GM12892 (cell line): ENCODE measurements at regions not wholly inside any gene's neighbourhood (a gene's known extent, or its start where the extent isn't known, plus 50 kb on each side); places are given as distances from the start of the nearest gene placed in this dataset.
"Not testable (repeated sequence)": the region's sequence is repeated elsewhere in the genome, so short reads cannot be mapped to it uniquely, and the experiment has no call there.

Source experiments
- POLR2A ChIP-seq: IDR thresholded peaks from 2 replicates; pipeline ENCODE4 v1.6.1; 2011; ENCODE audit warnings: low read depth, low read length, control low read depth
- POLR2AphosphoS5 ChIP-seq: IDR thresholded peaks from 2 replicates; pipeline ENCODE4 v1.6.1; 2011; ENCODE audit warnings: low read depth, low read length, control low read depth

DNA sequence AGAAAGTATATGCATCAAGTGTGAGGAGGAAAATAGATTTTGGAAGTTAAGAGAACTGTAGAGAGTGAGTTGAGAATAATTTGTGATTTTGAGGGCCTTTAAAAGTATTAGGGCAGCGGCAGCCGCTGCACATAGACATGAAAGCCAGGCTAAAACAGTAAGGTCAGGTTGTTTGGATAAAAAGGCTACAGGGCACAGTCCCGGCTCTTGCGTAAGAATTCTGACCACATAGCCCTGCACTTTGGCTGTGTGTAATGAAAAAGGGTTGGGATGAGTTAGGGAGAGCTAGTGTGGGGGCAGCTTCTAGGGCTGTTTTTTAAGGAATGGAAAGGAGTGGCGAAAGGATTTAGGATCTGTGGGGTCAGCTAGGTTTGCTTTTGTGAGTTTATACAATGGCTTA, 130.8 kb downstream of the CCDC71L start:
- not testable (repeated sequence) for TF ChIP-seq POLR2A, POLR2AphosphoS5
